ENCODE measurements at regions not wholly inside any gene's neighbourhood (a gene's known extent, or its start where the extent isn't known, plus 50 kb on each side); places are given as distances from the start of the nearest gene placed in this dataset.
"Not testable (repeated sequence)": the region's sequence is repeated elsewhere in the genome, so short reads cannot be mapped to it uniquely, and the experiment has no call there.

DNA sequence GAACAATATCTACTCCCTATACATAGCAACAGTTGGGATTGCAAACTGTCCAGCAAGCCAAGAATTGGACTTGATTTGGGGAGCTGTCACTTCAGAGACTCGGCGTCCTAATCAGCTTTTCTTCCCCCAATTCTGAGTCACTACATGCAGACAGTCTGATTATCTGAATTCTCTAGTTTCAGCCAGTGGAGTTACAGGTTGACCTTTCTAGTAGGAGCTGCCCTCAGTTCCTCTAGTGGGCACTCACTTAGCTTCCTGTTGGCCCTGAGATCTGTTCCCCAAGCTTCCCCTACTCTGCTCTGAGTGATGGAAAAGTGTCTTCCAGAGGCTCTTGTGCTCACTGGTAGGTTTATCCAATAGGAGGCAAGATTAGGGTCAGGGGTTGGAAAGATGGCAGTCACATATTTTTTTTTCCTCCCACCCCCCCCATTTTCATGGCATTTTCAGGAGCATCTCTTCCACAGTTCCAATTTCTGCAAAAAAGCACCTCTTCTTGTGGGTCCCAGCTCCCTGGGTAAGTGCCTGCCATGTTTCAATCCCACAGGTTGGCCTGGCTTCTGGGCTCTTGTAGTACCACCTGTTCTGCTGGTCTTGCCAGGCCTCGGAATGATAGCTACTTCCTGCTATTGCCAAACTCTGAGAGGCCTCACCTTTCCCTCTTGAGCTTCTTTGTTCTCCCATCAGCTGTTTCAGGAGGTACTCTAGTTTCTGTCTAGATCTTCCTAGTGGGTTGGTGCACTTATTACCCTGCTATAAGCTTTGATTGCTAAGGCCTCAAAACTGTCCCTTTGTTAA lies 182.2 kb downstream of the RAP2B start:
- no peak overlapping the region for H3K4me3 ChIP-seq
- no peaks in the 10 kb centered on the region for H3K36me3 ChIP-seq (replicated peaks)
- in situ Hi-C loops (cut with MboI; ENCODE audit: low sequenced_read_pairs) = no loop called here
- no peaks in the 10 kb centered on the region for H3K27me3 ChIP-seq (ENCODE audit: low read depth)
- no peaks in the 10 kb centered on the region for H3K9me3 ChIP-seq
- H3K4me1 ChIP-seq = no peaks in the 10 kb centered on the region
- DNase-seq (ENCODE audit: low spot score in 2 of 2) = no peak

DNA sequence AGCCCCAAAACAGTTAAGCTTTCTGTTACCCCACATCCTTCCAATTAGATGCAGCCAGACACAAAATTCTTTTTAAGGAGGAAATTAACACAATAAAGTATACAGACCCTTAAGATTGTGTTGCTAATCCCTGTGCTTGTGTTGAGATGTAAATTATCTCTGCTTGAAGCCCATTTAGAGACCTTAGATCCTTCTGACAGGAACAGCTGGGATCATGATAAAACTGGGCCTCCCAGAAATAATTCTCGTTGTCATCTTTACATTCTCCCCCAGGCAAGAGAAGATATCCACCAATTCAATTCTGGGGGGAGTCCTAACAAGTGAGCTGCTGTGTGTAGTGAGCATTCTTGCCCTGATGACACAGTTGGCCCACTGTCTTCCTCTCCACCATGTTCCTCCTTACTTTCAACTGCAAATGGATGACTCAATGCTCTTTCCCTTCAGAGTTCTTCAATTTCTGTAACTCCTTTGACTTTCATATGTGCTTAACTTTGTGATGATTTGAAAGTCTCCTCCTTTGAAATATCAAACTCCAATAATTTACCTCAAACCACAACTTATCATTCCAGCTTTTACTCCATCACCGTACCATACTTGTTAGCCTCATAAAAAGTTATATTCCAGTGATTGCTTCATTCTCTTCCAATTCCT lies 186.6 kb downstream of the RAP2B start:
- no peaks in the 10 kb centered on the region for H3K36me3 ChIP-seq (replicated peaks)
- no peaks in the 10 kb centered on the region for H3K27me3 ChIP-seq (ENCODE audit: low read depth)
- no peak overlapping the region for H3K4me3 ChIP-seq
- DNase-seq (ENCODE audit: low spot score in 2 of 2) = peak; percentile 19 to 69
- no peaks in the 10 kb centered on the region for H3K9me3 ChIP-seq
- no peaks in the 10 kb centered on the region for H3K4me1 ChIP-seq
- in situ Hi-C loops (cut with MboI; ENCODE audit: low sequenced_read_pairs) = no loop called here

GRCh38 chr3:153349108-153349499 lies 187.1 kb downstream of the RAP2B start:
- Histone ChIP-seq H3K4me3 (no peak overlapping the region), H3K27me3 (ENCODE audit: low read depth) (no peaks in the 10 kb centered on the region), H3K9me3 (no peaks in the 10 kb centered on the region), H3K36me3 (replicated peaks) (no peaks in the 10 kb centered on the region), H3K4me1 (no peaks in the 10 kb centered on the region)
- DNase-seq (ENCODE audit: low spot score in 2 of 2) = no peak
- in situ Hi-C loops (cut with MboI; ENCODE audit: low sequenced_read_pairs) = no loop called here

DNA sequence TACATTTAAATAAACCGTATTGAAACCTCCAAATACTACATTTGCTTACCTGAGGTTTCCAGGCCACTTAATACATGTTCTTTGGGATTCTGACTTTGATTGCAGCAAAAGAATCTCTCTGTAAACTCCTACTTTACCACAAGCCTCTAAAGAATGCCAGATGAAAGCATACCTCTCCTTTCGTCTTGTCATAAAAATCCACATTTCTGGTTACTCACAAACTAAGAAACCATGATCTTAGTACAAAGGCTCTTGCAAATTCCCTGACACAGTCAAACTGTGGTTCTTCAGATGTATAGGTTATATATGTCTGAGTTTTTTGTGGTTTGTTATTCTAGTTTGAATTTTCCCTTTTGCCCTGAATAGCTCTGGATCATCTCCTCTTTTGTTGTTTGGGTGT lies 188.4 kb downstream of the RAP2B start:
- no peak for DNase-seq (ENCODE audit: low spot score in 2 of 2)
- Histone ChIP-seq H3K4me1 (no peaks in the 10 kb centered on the region), H3K9me3 (no peaks in the 10 kb centered on the region), H3K27me3 (ENCODE audit: low read depth) (no peaks in the 10 kb centered on the region), H3K4me3 (no peak overlapping the region), H3K36me3 (replicated peaks) (no peaks in the 10 kb centered on the region)
- in situ Hi-C loops (cut with MboI; ENCODE audit: low sequenced_read_pairs) = no loop called here

GRCh38 chr3:153354641-153355040 lies 192.6 kb downstream of the RAP2B start:
- no peak for DNase-seq (ENCODE audit: low spot score in 2 of 2)

DNA sequence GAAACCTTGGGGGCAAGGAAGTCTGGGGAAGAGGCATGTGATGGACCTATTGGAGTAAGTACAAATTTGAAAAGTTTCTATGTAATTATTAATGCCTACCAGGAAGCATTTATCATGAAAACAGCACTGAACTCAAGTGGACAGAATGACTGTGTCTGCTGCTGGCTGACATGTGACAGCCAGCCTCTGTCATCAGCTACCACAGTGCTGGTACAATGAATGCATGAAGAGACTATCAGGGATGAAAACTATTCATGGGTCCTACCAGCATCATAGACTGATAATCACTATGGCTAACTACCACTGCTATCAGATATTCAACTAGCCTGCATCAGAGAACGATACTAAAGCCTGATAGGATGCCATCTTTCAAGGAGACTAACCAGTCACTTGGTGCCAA lies 193.5 kb downstream of the RAP2B start:
- in situ Hi-C loops (cut with MboI; ENCODE audit: low sequenced_read_pairs) = no loop called here
- no peak for DNase-seq (ENCODE audit: low spot score in 2 of 2)
- H3K9me3 ChIP-seq = no peaks in the 10 kb centered on the region
- H3K4me1 ChIP-seq = no peaks in the 10 kb centered on the region
- H3K4me3 ChIP-seq = no peak overlapping the region
- no peaks in the 10 kb centered on the region for H3K36me3 ChIP-seq (replicated peaks)
- H3K27me3 ChIP-seq (ENCODE audit: low read depth) = no peaks in the 10 kb centered on the region

More at GRCh38 chr3:153354641-153355040, 192.6 kb downstream of the RAP2B start:
- Histone ChIP-seq H3K4me3 (no peak overlapping the region), H3K4me1 (no peaks in the 10 kb centered on the region), H3K36me3 (replicated peaks) (no peaks in the 10 kb centered on the region), H3K9me3 (no peaks in the 10 kb centered on the region), H3K27me3 (ENCODE audit: low read depth) (no peaks in the 10 kb centered on the region)
- in situ Hi-C loops (cut with MboI; ENCODE audit: low sequenced_read_pairs) = no loop called here

DNA sequence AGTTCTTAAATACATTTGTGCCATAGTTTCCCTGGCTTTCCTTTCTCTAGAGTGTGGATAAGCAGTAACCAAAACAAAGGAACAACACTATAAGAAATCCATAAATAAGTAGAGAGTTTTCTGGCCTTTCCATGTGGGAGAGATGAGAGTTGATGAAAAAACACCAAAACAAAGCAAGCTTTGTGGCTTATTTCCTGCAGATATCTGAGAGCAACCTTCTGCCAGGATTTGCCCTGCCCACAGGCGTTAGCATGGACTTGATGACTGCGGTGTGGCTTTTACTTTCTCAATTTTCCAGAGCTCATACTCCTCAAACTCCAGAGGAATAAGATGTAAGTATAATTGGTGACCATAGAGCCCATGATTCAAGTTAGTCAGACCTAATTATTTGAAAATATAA lies 194.9 kb downstream of the RAP2B start:
- Histone ChIP-seq H3K4me1 (no peaks in the 10 kb centered on the region), H3K4me3 (no peak overlapping the region), H3K27me3 (ENCODE audit: low read depth) (no peaks in the 10 kb centered on the region), H3K9me3 (no peaks in the 10 kb centered on the region), H3K36me3 (replicated peaks) (no peaks in the 10 kb centered on the region)
- DNase-seq (ENCODE audit: low spot score in 2 of 2) = no peak
- in situ Hi-C loops (cut with MboI; ENCODE audit: low sequenced_read_pairs) = no loop called here

DNA sequence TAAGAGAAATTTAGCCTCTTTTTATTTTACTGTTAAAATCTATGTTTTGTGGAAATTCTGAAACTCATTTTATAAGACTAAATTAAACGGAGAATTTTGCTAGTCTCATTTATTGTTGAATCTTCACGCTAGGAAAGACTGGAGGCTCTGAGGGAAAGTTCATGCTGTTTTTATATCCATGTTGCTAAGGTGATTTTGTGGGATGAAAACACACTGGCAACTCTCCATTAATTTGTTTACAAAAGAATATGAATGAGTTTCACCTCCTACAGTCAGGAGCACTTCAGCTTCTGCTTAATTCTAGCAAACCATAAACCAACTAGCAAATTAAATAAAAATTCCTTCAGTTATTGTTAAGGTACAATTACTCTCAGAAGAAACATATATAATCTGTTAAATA lies 195.4 kb downstream of the RAP2B start:
- H3K4me1 ChIP-seq = no peaks in the 10 kb centered on the region
- in situ Hi-C loops (cut with MboI; ENCODE audit: low sequenced_read_pairs) = no loop called here
- DNase-seq (ENCODE audit: low spot score in 2 of 2) = no peak
- no peaks in the 10 kb centered on the region for H3K36me3 ChIP-seq (replicated peaks)
- no peak overlapping the region for H3K4me3 ChIP-seq
- H3K27me3 ChIP-seq (ENCODE audit: low read depth) = no peaks in the 10 kb centered on the region
- no peaks in the 10 kb centered on the region for H3K9me3 ChIP-seq

- Histone ChIP-seq H3K4me3 (no peak overlapping the region), H3K4me1 (no peaks in the 10 kb centered on the region), H3K36me3 (replicated peaks) (no peaks in the 10 kb centered on the region), H3K27me3 (ENCODE audit: low read depth) (no peaks in the 10 kb centered on the region), H3K9me3 (no peaks in the 10 kb centered on the region)
- in situ Hi-C loops (cut with MboI; ENCODE audit: low sequenced_read_pairs) = no loop called here
- no peak for DNase-seq (ENCODE audit: low spot score in 2 of 2)
Measured at GRCh38 chr3:153369561-153370374, 207.7 kb downstream of the RAP2B start.

- no peaks in the 10 kb centered on the region for H3K9me3 ChIP-seq
- H3K4me3 ChIP-seq = no peak overlapping the region
- in situ Hi-C loops (cut with MboI; ENCODE audit: low sequenced_read_pairs) = no loop called here
- DNase-seq (ENCODE audit: low spot score in 2 of 2) = no peak
- no peaks in the 10 kb centered on the region for H3K36me3 ChIP-seq (replicated peaks)
- H3K4me1 ChIP-seq = no peaks in the 10 kb centered on the region
- no peaks in the 10 kb centered on the region for H3K27me3 ChIP-seq (ENCODE audit: low read depth)
Measured at GRCh38 chr3:153370680-153371079, 208.7 kb downstream of the RAP2B start.

DNA sequence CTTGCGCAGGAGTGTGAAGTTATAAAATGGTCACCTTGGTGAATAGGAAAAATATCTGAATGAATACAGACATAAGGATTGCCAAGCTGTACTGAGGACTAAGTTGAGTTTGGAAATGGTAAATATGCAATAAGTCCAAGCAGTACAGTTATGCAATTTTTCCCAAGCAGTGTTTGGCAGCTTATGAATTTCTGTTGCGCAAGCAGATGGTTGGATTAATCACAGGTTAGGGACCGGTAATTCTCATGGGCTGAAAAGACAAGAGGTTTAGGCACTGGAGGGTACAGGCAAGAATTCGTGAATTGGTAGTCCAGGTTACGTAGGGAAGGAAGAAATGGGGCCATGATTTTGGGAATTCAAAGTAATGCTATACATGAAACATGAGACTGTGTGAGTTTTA lies 210.3 kb downstream of the RAP2B start:
- no peak for DNase-seq (ENCODE audit: low spot score in 2 of 2)
- Histone ChIP-seq H3K9me3 (no peaks in the 10 kb centered on the region), H3K27me3 (ENCODE audit: low read depth) (no peaks in the 10 kb centered on the region), H3K36me3 (replicated peaks) (no peaks in the 10 kb centered on the region), H3K4me1 (no peaks in the 10 kb centered on the region), H3K4me3 (no peak overlapping the region)
- in situ Hi-C loops (cut with MboI; ENCODE audit: low sequenced_read_pairs) = no loop called here

- no peak for DNase-seq (ENCODE audit: low spot score in 2 of 2)
- Histone ChIP-seq H3K36me3 (replicated peaks) (no peaks in the 10 kb centered on the region), H3K4me1 (no peaks in the 10 kb centered on the region), H3K27me3 (ENCODE audit: low read depth) (no peaks in the 10 kb centered on the region), H3K4me3 (no peak overlapping the region), H3K9me3 (no peaks in the 10 kb centered on the region)
- in situ Hi-C loops (cut with MboI; ENCODE audit: low sequenced_read_pairs) = no loop called here
Measured at GRCh38 chr3:153373606-153374005, 211.6 kb downstream of the RAP2B start.

DNA sequence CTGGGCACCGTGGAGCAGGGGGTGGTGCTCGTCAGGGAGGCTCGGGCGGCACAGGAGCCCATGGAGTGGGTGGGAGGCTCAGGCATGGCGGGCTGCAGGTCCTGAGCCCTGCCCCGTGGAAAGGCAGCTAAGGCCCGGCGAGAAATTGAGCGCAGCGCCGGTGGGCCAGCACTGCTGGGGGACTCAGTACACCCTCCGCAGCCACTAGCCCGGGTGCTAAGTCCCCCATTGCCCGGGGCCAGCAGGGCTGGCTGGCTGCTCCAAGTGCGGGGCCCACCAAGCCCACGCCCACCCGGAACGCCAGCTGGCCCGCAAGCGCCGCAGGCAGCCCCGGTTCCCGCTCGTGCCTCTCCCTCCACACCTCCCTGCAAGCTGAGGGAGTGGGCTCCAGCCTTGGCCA lies 216.3 kb downstream of the RAP2B start:
- DNase-seq (ENCODE audit: low spot score in 2 of 2); H3K4me1 ChIP-seq; in situ Hi-C loops (cut with MboI; ENCODE audit: low sequenced_read_pairs); H3K36me3 ChIP-seq (replicated peaks); H3K27me3 ChIP-seq (ENCODE audit: low read depth); H3K4me3 ChIP-seq; H3K9me3 ChIP-seq: not testable (repeated sequence)

DNA sequence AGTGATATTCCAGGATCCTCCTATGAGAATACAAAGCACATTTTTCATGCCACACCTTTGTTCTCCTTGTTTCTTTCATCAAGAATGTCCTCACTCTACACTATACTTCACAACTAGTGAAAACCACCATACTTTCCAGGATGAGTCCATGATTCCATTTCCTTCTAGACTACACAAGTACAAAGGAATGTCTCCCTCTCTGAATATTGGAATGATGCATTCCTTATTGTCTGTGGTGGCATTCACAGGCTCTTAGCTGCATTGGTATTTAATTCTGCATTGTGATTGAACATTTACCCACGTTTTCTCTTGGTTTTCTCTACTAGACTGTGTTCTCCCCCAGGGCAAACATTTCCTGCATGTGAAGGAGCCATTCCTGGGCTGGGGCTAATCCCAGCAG lies 217.5 kb downstream of the RAP2B start:
- Histone ChIP-seq H3K36me3 (replicated peaks) (no peaks in the 10 kb centered on the region), H3K27me3 (ENCODE audit: low read depth) (no peaks in the 10 kb centered on the region), H3K4me3 (no peak overlapping the region), H3K4me1 (no peaks in the 10 kb centered on the region), H3K9me3 (no peaks in the 10 kb centered on the region)
- in situ Hi-C loops (cut with MboI; ENCODE audit: low sequenced_read_pairs) = no loop called here
- peak in 1 of 2 experiments; percentile 11 for DNase-seq (ENCODE audit: low spot score in 2 of 2)

Data from HAP-1 (cell line).